A673 (cell line): ENCODE measurements at regions not wholly inside any gene's neighbourhood (a gene's known extent, or its start where the extent isn't known, plus 50 kb on each side); places are given as distances from the start of the nearest gene placed in this dataset.

Source experiments
- BruUV-seq: library from RNA; stranded (reverse); fragments of 400-500 nt; replicated peaks from 2 replicates; lab custom pipeline; 2021; lab: Mats Ljungman, UMichigan
- CTCF ChIA-PET: fragments of 300-600 bp; sonication (Branson Sonifier 250); formaldehyde crosslinking; loops from one replicate; lab custom pipeline; 2022; ENCODE audit warnings: antibody characterized with exemption; lab: Charles Lee
- POLR2A ChIA-PET: fragments of 300-600 bp; sonication (Branson Sonifier 250); formaldehyde crosslinking; loops from one replicate; lab custom pipeline; 2022; ENCODE audit warnings: antibody characterized with exemption; ENCODE audit not compliant: low non-redundant PET; lab: Charles Lee
- DNase-seq: peaks from one replicate; pipeline ENCODE4 v3.0.0-alpha.2; 2015; ENCODE audit warnings: low spot score
- H3K27ac ChIP-seq: fragments of 200-600 bp; sonication (generic); 2 replicates; pipeline ENCODE4 v1.5.1; 2016; ENCODE audit warnings: mixed run types, low read depth, mild to moderate bottlenecking, mixed read lengths, antibody characterized with exemption, low read length; ENCODE audit not compliant: poor library complexity, severe bottlenecking
- H3K27me3 ChIP-seq: fragments of 200-600 bp; sonication (generic); replicated peaks from 2 replicates; pipeline ENCODE4 v1.6.1; 2017; ENCODE audit warnings: mixed run types, low read depth, mild to moderate bottlenecking, mixed read lengths, antibody characterized with exemption, low read length; ENCODE audit not compliant: insufficient read depth, poor library complexity
- H3K36me3 ChIP-seq: fragments of 200-600 bp; sonication (generic); 2 replicates; pipeline ENCODE4 v1.6.1; 2016; ENCODE audit warnings: mixed run types, mild to moderate bottlenecking, mixed read lengths, antibody characterized with exemption, low read length; ENCODE audit not compliant: insufficient read depth, poor library complexity, severe bottlenecking
- H3K4me1 ChIP-seq: fragments of 200-600 bp; sonication (generic); 2 replicates; pipeline ENCODE4 v1.6.1; 2017; ENCODE audit warnings: mixed run types, mild to moderate bottlenecking, mixed read lengths, antibody characterized with exemption, low read length; ENCODE audit not compliant: insufficient read depth, poor library complexity, severe bottlenecking
- H3K4me3 ChIP-seq: fragments of 200-600 bp; sonication (generic); 2 replicates; pipeline ENCODE4 v1.5.1; 2016; ENCODE audit warnings: low read depth, mixed run types, mild to moderate bottlenecking, mixed read lengths, low read length; ENCODE audit not compliant: poor library complexity, severe bottlenecking
- H3K9me3 ChIP-seq: fragments of 200-600 bp; sonication (generic); 2 replicates; pipeline ENCODE4 v1.6.1; 2016; ENCODE audit warnings: mixed run types, low read depth, mild to moderate bottlenecking, mixed read lengths, antibody characterized with exemption, low read length; ENCODE audit not compliant: poor library complexity, severe bottlenecking
- CTCF ChIP-seq: fragments of 300-800, 200-600 bp; sonication (generic); conservative IDR thresholded peaks from 2 replicates; pipeline ENCODE4 v1.5.1; 2017; ENCODE audit warnings: low read depth, mild to moderate bottlenecking, antibody characterized with exemption, low read length, moderate library complexity, mixed read lengths
- EZH2 ChIP-seq: fragments of 200-600 bp; sonication (generic); IDR thresholded peaks from 2 replicates; pipeline ENCODE4 v1.6.1; 2017; ENCODE audit warnings: borderline replicate concordance, low read depth, mild to moderate bottlenecking, mixed read lengths, antibody characterized with exemption, low read length; ENCODE audit not compliant: poor library complexity, severe bottlenecking
- intact Hi-C: fragments of 100-400 bp; cut with micrococcal nuclease; formaldehyde crosslinking; loops from one replicate; pipeline ENCODE4 v1.10.0; 2022; ENCODE audit not compliant: unreplicated experiment

- TF ChIP-seq CTCF, result no peak
- TF ChIP-seq EZH2, result no peak
- intact Hi-C loops, result no loop called here
- Histone ChIP-seq H3K27ac (no peak overlapping the region), H3K4me3 (no peak overlapping the region), H3K27me3 (no peaks in the 10 kb centered on the region), H3K9me3 (no peaks in the 10 kb centered on the region), H3K4me1 (no peaks in the 10 kb centered on the region), H3K36me3 (no peaks in the 10 kb centered on the region)
- ChIA-PET POLR2A (interaction anchor here (0.5 kb wide), 1 partner anchor 27 kb away, joined by 4 read pairs; no protein-coding TSS in a partner anchor), CTCF (no interaction called here)
- no TSS peak for BruUV-seq
- DNase-seq, result no peak
Observed at GRCh38 chr10:121405096-121405495, 193.1 kb downstream of the FGFR2 start.

- no TSS peak for BruUV-seq
- CTCF ChIA-PET, result no interaction called here
- no peak for TF ChIP-seq EZH2
- TF ChIP-seq CTCF, result no peak
- H3K27me3 ChIP-seq, result no peaks in the 10 kb centered on the region
- H3K4me1 ChIP-seq, result no peaks in the 10 kb centered on the region
- DNase-seq, result no peak
- H3K36me3 ChIP-seq, result no peaks in the 10 kb centered on the region
- POLR2A ChIA-PET, result no interaction called here
- H3K4me3 ChIP-seq, result no peak overlapping the region
- intact Hi-C loops, result no loop called here
- H3K27ac ChIP-seq, result no peak overlapping the region
- no peaks in the 10 kb centered on the region for H3K9me3 ChIP-seq
Observed at GRCh38 chr10:121405549-121405948, 192.7 kb downstream of the FGFR2 start.

GRCh38 chr10:121405953-121406352, 192.3 kb downstream of the FGFR2 start:
- TF ChIP-seq CTCF, result no peak
- ChIA-PET CTCF (no interaction called here), POLR2A (no interaction called here)
- H3K27ac ChIP-seq, result no peak overlapping the region
- H3K36me3 ChIP-seq, result no peaks in the 10 kb centered on the region
- DNase-seq, result no peak
- no peaks in the 10 kb centered on the region for H3K27me3 ChIP-seq
- no peak overlapping the region for H3K4me3 ChIP-seq
- H3K9me3 ChIP-seq, result no peaks in the 10 kb centered on the region
- no TSS peak for BruUV-seq
- H3K4me1 ChIP-seq, result no peaks in the 10 kb centered on the region
- intact Hi-C loops, result no loop called here
